IPS-15b (cell line): ENCODE measurements at regions not wholly inside any gene's neighbourhood (a gene's known extent, or its start where the extent isn't known, plus 50 kb on each side); places are given as distances from the start of the nearest gene placed in this dataset.
"Not testable (repeated sequence)": the region's sequence is repeated elsewhere in the genome, so short reads cannot be mapped to it uniquely, and the experiment has no call there.

Experiments
- H3K27me3 ChIP-seq: one replicate; pipeline ENCODE4 v1.6.1; 2013; ENCODE audit warnings: low read length; ENCODE audit not compliant: control insufficient read depth, insufficient read depth
- H3K36me3 ChIP-seq: one replicate; pipeline ENCODE4 v1.6.1; 2013; ENCODE audit warnings: low read length; ENCODE audit not compliant: control insufficient read depth, insufficient read depth
- H3K4me1 ChIP-seq: one replicate; pipeline ENCODE4 v1.6.1; 2013; ENCODE audit warnings: mild to moderate bottlenecking, low read length; ENCODE audit not compliant: control insufficient read depth, insufficient read depth
- H3K4me3 ChIP-seq: one replicate; pipeline ENCODE4 v1.5.1; 2013; ENCODE audit warnings: low read depth, low read length
- H3K9ac ChIP-seq: one replicate; pipeline ENCODE4 v1.6.1; 2013; ENCODE audit warnings: low read depth, mild to moderate bottlenecking, low read length
- H3K9me3 ChIP-seq: one replicate; pipeline ENCODE4 v1.6.1; 2013; ENCODE audit warnings: mild to moderate bottlenecking, low read length; ENCODE audit not compliant: control insufficient read depth, insufficient read depth

GRCh38 chr9:86611534-86611933, 257.3 kb upstream of the TUT7 start:
- H3K9ac ChIP-seq, result not testable (repeated sequence)
- H3K4me3 ChIP-seq, result peak overlapping the region; percentile 41

GRCh38 chr9:86605303-86605702, 251.1 kb upstream of the TUT7 start:
- Histone ChIP-seq H3K4me1 (no peaks in the 10 kb centered on the region), H3K9me3 (no peaks in the 10 kb centered on the region), H3K27me3 (peaks cover 10% of the 10 kb centered on the region), H3K9ac (no peak overlapping the region), H3K36me3 (no peaks in the 10 kb centered on the region), H3K4me3 (no peak overlapping the region)

More at GRCh38 chr9:86611534-86611933, 257.3 kb upstream of the TUT7 start:
- H3K9me3 ChIP-seq, H3K36me3 ChIP-seq, H3K27me3 ChIP-seq, H3K4me1 ChIP-seq: not testable (repeated sequence)

DNA sequence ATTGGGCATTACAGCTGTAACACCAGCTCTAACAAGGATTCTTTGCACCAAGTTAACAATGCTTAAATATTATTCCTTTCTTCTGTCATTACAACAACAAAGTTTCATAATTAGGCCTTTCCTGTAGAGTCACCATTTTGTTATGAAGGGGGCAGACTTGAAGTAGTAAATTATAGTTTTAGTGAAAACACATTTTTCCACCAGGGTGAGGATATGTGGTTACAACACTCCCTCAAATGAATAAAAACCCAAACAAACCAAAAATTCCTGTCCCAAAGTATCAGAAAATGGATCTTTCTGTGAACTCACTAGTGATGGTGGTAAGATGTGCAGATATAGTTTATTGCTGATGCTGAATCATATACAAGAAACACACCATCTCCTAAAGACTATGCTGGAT, 250.5 kb upstream of the TUT7 start:
- Histone ChIP-seq H3K4me3 (no peak overlapping the region), H3K9me3 (no peaks in the 10 kb centered on the region), H3K36me3 (no peaks in the 10 kb centered on the region), H3K9ac (no peak overlapping the region), H3K4me1 (peaks cover 1% of the 10 kb centered on the region), H3K27me3 (peaks cover 10% of the 10 kb centered on the region)

DNA sequence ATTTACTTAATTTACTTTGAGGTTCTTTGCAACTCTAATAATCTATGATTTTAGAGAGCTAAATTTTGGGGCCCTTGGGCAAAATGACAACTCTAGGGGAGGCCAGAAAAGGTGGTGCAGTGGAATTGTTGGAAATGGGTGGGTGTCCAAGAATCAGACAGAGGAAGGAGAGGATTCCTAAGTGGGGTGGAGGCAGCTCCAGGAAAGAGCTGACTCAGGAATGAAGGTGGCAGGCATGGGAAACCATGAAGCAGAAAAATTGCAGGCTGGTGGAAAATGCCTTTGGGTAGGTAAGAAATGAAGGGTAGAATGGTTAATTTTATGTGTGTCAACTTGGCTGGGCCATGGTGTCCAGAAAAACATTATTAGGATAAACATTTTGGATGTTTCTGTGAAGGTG, 248.5 kb upstream of the TUT7 start:
- H3K4me1 ChIP-seq, result peaks cover 13% of the 10 kb centered on the region
- peaks cover 10% of the 10 kb centered on the region for H3K27me3 ChIP-seq
- no peak overlapping the region for H3K9ac ChIP-seq
- H3K4me3 ChIP-seq, result no peak overlapping the region
- H3K9me3 ChIP-seq, result no peaks in the 10 kb centered on the region
- H3K36me3 ChIP-seq, result no peaks in the 10 kb centered on the region

GRCh38 chr9:86601697-86602096, 247.5 kb upstream of the TUT7 start:
- peaks cover 10% of the 10 kb centered on the region for H3K27me3 ChIP-seq
- no peak overlapping the region for H3K4me3 ChIP-seq
- no peak overlapping the region for H3K9ac ChIP-seq
- peaks cover 13% of the 10 kb centered on the region for H3K4me1 ChIP-seq
- no peaks in the 10 kb centered on the region for H3K36me3 ChIP-seq
- H3K9me3 ChIP-seq, result no peaks in the 10 kb centered on the region

DNA sequence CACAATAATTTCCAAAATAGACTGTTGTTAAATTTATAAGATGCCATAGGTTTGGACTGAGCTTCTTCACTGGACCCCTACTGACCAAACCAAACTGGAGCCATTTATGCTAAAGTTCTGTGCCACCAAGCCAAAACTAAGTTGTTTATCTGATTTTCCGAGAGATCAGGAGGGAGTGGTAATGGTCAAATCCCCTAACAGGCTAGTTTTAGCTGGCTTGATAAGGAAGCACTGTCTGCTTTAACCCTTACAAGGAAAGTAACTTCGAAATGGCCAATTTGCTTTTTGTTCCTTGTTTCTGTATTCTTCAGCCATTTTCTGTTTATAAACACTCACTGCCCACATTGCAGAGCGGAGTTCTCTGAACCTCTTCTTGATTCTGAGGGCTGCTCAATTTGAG, 246.8 kb upstream of the TUT7 start:
- no peaks in the 10 kb centered on the region for H3K36me3 ChIP-seq
- H3K9me3 ChIP-seq, result no peaks in the 10 kb centered on the region
- no peak overlapping the region for H3K4me3 ChIP-seq
- H3K9ac ChIP-seq, result no peak overlapping the region
- H3K4me1 ChIP-seq, result peaks cover 13% of the 10 kb centered on the region
- peaks cover 10% of the 10 kb centered on the region for H3K27me3 ChIP-seq

DNA sequence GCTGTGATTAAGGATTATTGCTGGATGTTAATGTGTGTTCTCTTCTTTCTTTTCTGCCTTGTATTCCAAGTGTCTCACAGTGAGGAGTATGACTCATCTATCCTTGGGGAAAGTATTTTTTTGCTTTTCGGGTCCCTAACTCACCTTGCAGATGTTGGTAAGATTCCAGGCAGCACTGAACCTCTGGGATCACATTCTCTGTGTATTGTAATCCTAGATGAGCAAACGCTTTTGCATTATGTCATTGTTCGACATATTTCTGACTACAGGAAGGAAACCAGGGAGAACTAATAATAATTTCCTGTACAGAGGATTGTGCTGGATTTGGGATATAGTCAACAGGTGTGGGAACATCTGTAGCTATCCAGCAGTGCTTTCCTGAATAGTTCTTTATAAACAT, 246.1 kb upstream of the TUT7 start:
- Histone ChIP-seq H3K9me3 (no peaks in the 10 kb centered on the region), H3K9ac (no peak overlapping the region), H3K27me3 (peaks cover 10% of the 10 kb centered on the region), H3K4me3 (no peak overlapping the region), H3K4me1 (peaks cover 13% of the 10 kb centered on the region), H3K36me3 (no peaks in the 10 kb centered on the region)

DNA sequence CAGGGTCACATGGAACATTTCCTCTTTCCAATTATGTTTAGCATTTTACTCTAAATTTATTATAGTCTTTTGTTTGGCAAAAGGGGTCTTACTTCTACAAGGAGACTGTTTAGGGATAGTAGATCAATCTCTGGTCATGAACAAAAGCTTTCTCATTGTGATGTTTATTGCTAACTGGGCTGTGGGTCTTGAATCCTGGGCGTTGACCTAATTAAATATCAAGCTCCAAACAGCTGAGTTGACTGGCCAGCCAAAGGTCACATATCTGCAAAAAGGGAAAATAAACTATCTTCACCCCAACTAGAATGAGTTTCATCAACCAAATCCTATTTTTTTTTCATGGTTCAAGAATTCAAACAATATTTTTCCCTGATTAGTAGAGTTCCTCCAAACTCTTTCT, 245.4 kb upstream of the TUT7 start:
- Histone ChIP-seq H3K4me3 (no peak overlapping the region), H3K9ac (no peak overlapping the region), H3K27me3 (peaks cover 10% of the 10 kb centered on the region), H3K9me3 (no peaks in the 10 kb centered on the region), H3K4me1 (peaks cover 13% of the 10 kb centered on the region), H3K36me3 (no peaks in the 10 kb centered on the region)

DNA sequence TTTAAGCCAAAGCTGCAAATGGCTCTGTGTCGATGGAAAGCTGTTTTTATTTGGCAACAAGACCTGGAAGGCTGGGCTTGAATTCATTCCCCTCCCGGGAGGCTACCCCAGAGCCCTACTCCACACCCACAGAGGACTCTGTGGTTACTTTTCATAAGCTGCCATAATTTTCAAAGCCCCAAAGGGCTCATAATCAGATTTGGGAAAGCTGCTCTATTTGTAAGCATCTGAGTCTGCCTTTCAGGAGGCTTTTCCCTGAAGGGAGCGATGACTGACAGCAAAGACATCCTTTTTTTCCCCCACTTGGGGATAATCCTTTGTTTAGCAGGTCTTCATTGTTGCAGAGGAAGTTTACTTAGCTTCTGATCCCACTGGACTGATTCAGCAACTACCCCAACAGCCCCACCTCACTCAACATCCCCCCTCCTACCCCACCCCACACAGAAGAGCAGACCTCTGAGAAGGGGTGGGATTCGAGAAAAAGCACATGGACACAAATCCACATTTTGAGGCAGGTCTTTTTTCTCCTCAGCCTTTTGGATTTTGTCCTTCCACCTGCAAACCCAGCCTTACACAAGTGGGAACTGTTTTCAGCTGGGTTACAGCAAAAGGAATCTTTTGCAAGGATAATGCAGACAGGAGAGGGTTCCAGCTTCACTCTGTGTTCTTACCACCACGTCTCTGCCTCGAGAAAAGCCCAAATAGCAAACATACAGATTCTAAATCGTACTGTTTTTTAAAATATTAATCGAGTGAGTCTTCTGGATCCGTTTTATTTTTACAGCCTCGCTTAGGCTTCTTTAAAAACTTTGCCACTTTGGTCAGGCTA, 244.4 kb upstream of the TUT7 start:
- Histone ChIP-seq H3K27me3 (peaks cover 4% of the 10 kb centered on the region), H3K9ac (no peak overlapping the region), H3K4me3 (no peak overlapping the region)

DNA sequence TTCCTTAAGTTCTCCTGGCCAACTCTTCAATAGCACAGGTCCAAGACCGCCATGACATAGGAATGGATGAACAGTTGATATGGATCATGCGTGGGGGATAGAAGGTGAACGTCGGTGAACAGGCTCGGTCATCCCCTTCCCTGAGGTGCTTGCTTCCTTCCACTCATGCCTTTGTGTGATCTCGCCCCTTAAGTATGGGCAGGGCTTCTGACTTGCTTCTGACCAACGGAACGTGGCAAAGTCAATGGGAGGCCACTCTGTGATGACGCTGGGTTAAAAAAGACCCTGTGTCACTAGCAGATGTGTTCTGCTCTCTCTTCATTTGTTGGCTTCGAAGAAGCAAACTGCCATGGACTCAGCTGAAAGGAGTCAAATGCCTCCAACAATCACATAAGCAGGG, 240.5 kb upstream of the TUT7 start:
- Histone ChIP-seq H3K36me3 (no peaks in the 10 kb centered on the region), H3K9me3 (no peaks in the 10 kb centered on the region), H3K4me3 (no peak overlapping the region), H3K4me1 (peaks cover 11% of the 10 kb centered on the region), H3K27me3 (no peaks in the 10 kb centered on the region), H3K9ac (no peak overlapping the region)

More for the DNA sequence above, 244.4 kb upstream of the TUT7 start:
- H3K9me3 ChIP-seq, result no peaks in the 10 kb centered on the region
- peaks cover 13% of the 10 kb centered on the region for H3K4me1 ChIP-seq
- H3K36me3 ChIP-seq, result no peaks in the 10 kb centered on the region

GRCh38 chr9:86591472-86591871, 237.3 kb upstream of the TUT7 start:
- Histone ChIP-seq H3K9me3 (no peaks in the 10 kb centered on the region), H3K9ac (no peak overlapping the region), H3K27me3 (no peaks in the 10 kb centered on the region), H3K4me3 (no peak overlapping the region), H3K36me3 (no peaks in the 10 kb centered on the region), H3K4me1 (no peaks in the 10 kb centered on the region)

DNA sequence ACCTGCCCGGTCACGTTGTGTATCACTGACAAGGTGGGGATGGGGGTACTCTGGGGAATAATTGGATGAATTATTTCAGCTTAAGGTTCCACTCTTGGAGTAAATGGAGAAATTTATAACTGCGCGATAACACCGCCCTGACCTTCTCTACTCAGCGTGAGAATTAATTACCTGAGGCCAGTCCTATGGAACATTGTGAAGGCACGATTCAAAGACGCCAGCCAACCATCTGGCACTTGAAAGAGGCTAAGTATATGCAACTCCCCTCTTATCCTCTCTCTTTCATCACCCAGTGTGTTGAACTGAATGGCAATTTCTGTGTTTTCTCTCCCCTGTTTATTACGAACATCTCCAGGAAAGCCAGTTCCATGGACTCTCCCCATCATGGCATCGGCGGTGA, 235.5 kb upstream of the TUT7 start:
- no peaks in the 10 kb centered on the region for H3K27me3 ChIP-seq
- no peaks in the 10 kb centered on the region for H3K36me3 ChIP-seq
- no peaks in the 10 kb centered on the region for H3K4me1 ChIP-seq
- H3K9ac ChIP-seq, result no peak overlapping the region
- H3K4me3 ChIP-seq, result no peak overlapping the region
- H3K9me3 ChIP-seq, result no peaks in the 10 kb centered on the region
